ENCODE measurements at regions not wholly inside any gene's neighbourhood (a gene's known extent, or its start where the extent isn't known, plus 50 kb on each side); places are given as distances from the start of the nearest gene placed in this dataset.

GRCh38 chrX:96170626-96171025 lies 514.0 kb upstream of the DIAPH2 start:
- DNase-seq (ENCODE audit: low read depth): no peak
- no peak for TF ChIP-seq CTCF (IDR thresholded peaks at IDR 0.05; ENCODE audit: insufficient read depth, low read length)
- H3K4me3 ChIP-seq (ENCODE audit: low read depth, low read length): no peak overlapping the region

DNA sequence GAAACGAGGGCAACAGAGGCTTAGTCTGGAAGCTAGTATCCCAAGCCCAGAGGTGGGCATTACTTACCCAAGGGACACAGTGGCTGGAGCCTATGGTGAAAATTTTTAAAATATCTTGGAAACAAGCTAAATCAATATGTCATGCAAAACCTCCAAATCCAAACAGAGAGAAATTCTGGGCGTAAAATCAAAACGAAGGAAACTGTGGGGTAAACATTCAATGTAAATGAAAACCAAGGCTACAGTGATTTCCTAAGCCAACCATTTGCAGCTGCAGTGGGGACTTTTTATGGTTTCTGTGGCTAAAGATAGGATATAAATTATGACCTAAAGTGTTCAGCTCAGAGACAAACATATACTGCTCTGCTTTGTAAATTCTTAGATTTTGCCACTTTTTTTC lies 507.7 kb upstream of the DIAPH2 start:
- no peak overlapping the region for H3K4me3 ChIP-seq (ENCODE audit: low read depth, low read length)
- TF ChIP-seq CTCF (IDR thresholded peaks at IDR 0.05; ENCODE audit: insufficient read depth, low read length): no peak

GRCh38 chrX:96181605-96182004 lies 503.0 kb upstream of the DIAPH2 start:
- H3K4me3 ChIP-seq (ENCODE audit: low read depth, low read length): no peak overlapping the region
- DNase-seq (ENCODE audit: low read depth): no peak
- no peak for TF ChIP-seq CTCF (IDR thresholded peaks at IDR 0.05; ENCODE audit: insufficient read depth, low read length)

More for the DNA sequence above, 507.7 kb upstream of the DIAPH2 start:
- DNase-seq (ENCODE audit: low read depth): no peak

GRCh38 chrX:96182366-96182765 lies 502.3 kb upstream of the DIAPH2 start:
- peak; percentile 55 for TF ChIP-seq CTCF (IDR thresholded peaks at IDR 0.05; ENCODE audit: insufficient read depth, low read length)
- H3K4me3 ChIP-seq (ENCODE audit: low read depth, low read length): no peak overlapping the region
- peak; percentile 33 for DNase-seq (ENCODE audit: low read depth)

GRCh38 chrX:96183391-96183790 lies 501.3 kb upstream of the DIAPH2 start:
- H3K4me3 ChIP-seq (ENCODE audit: low read depth, low read length): no peak overlapping the region
- no peak for TF ChIP-seq CTCF (IDR thresholded peaks at IDR 0.05; ENCODE audit: insufficient read depth, low read length)
- no peak for DNase-seq (ENCODE audit: low read depth)

GRCh38 chrX:96183843-96184242 lies 500.8 kb upstream of the DIAPH2 start:
- no peak overlapping the region for H3K4me3 ChIP-seq (ENCODE audit: low read depth, low read length)
- peak; percentile 19 for DNase-seq (ENCODE audit: low read depth)
- TF ChIP-seq CTCF (IDR thresholded peaks at IDR 0.05; ENCODE audit: insufficient read depth, low read length): peak; percentile 49

- no peak overlapping the region for H3K4me3 ChIP-seq (ENCODE audit: low read depth, low read length)
- no peak for TF ChIP-seq CTCF (IDR thresholded peaks at IDR 0.05; ENCODE audit: insufficient read depth, low read length)
- no peak for DNase-seq (ENCODE audit: low read depth)
Observed at GRCh38 chrX:96204928-96205327, 479.7 kb upstream of the DIAPH2 start.

Measured in fibroblast of the aortic adventitia (primary cell).